Neural cell (in vitro differentiated cells): ENCODE measurements at regions not wholly inside any gene's neighbourhood (a gene's known extent, or its start where the extent isn't known, plus 50 kb on each side); places are given as distances from the start of the nearest gene placed in this dataset.

ENCODE experiments used
- CTCF ChIP-seq: fragments of 450-650 bp; IDR thresholded peaks from 2 replicates; pipeline ENCODE4 v1.5.1; 2014; ENCODE audit warnings: antibody characterized with exemption, mild to moderate bottlenecking, moderate library complexity; ENCODE audit not compliant: poor library complexity, severe bottlenecking
- EP300 ChIP-seq: fragments of 450-650 bp; conservative IDR thresholded peaks from 2 replicates; pipeline ENCODE4 v1.6.1; 2014; ENCODE audit warnings: antibody characterized with exemption, mild to moderate bottlenecking, moderate library complexity; ENCODE audit not compliant: poor library complexity, severe bottlenecking
- EZH2 ChIP-seq: fragments of 200-600, 300-800 bp; shearing (Covaris generic), sonication (generic); IDR thresholded peaks from 2 replicates; pipeline ENCODE4 v1.6.1; 2014; ENCODE audit warnings: antibody characterized with exemption, low read length, borderline replicate concordance, mild to moderate bottlenecking; ENCODE audit not compliant: insufficient read depth, poor library complexity, severe bottlenecking
- POLR2AphosphoS5 ChIP-seq: IDR thresholded peaks from 2 replicates; pipeline ENCODE4 v1.6.1; 2012
- RAD21 ChIP-seq: fragments of 450-650 bp; conservative IDR thresholded peaks from 2 replicates; pipeline ENCODE4 v1.6.1; 2014; ENCODE audit warnings: antibody characterized with exemption, mild to moderate bottlenecking, moderate library complexity
- REST ChIP-seq: IDR thresholded peaks from 2 replicates; pipeline ENCODE4 v1.6.1; 2012; ENCODE audit warnings: borderline replicate concordance

GRCh38 chr13:26477681-26478080 lies 79.8 kb upstream of the WASF3 start:
- TF ChIP-seq EP300: no peak
- TF ChIP-seq POLR2AphosphoS5: no peak
- TF ChIP-seq REST: no peak
- no peak for TF ChIP-seq RAD21
- TF ChIP-seq CTCF: no peak
- no peak for TF ChIP-seq EZH2
